Natural killer cell (primary cell): ENCODE measurements at regions not wholly inside any gene's neighbourhood (a gene's known extent, or its start where the extent isn't known, plus 50 kb on each side); places are given as distances from the start of the nearest gene placed in this dataset.

ENCODE experiments used
- ATAC-seq, 3 donors: fragments of 150-1000 bp in 2 of 3; fragments of 200-7000 bp in 1 of 3; cut with Tn5 transposase; 1 replicate in 1 of 3; 2 replicates in 2 of 3; pipeline ENCODE4 v1.10.0; 2021; ENCODE audit warnings: mild to moderate bottlenecking in 2 of 3, moderate library complexity in 2 of 3
- DNase-seq, 2 donors: peaks; one replicate each; pipeline versions ENCODE4 v3.0.0 to v3.0.0-alpha.2; 2013 to 2021; ENCODE audit warnings: mixed read lengths in 1 of 2
- H3K27ac ChIP-seq: one replicate; pipeline ENCODE4 v1.5.1; 2013; ENCODE audit warnings: mild to moderate bottlenecking, low read length
- H3K27me3 ChIP-seq: one replicate; pipeline ENCODE4 v1.6.1; 2013; ENCODE audit warnings: low read length; ENCODE audit not compliant: control insufficient read depth, insufficient read depth
- H3K36me3 ChIP-seq: one replicate; pipeline ENCODE4 v1.6.1; 2013; ENCODE audit warnings: low read length; ENCODE audit not compliant: control insufficient read depth, insufficient read depth
- H3K4me1 ChIP-seq: one replicate; pipeline ENCODE4 v1.6.1; 2013; ENCODE audit warnings: low read length; ENCODE audit not compliant: control insufficient read depth, insufficient read depth
- H3K4me3 ChIP-seq: one replicate; pipeline ENCODE4 v1.5.1; 2013; ENCODE audit warnings: low read length
- H3K9me3 ChIP-seq: one replicate; pipeline ENCODE4 v1.6.1; 2013; ENCODE audit warnings: low read length; ENCODE audit not compliant: control insufficient read depth, insufficient read depth
- H3K27ac Mint-ChIP-seq, 2 donors: one replicate each; pipeline ENCODE4 v1.8.0; 2022; ENCODE audit warnings: mild to moderate bottlenecking in 2 of 2, mixed read lengths in 2 of 2, moderate library complexity in 1 of 2
- H3K27me3 Mint-ChIP-seq, 2 donors: one replicate each; pipeline ENCODE4 v1.8.0; 2022; ENCODE audit warnings: low read depth in 2 of 2, mixed read lengths in 2 of 2
- H3K36me3 Mint-ChIP-seq: one replicate; pipeline ENCODE4 v1.8.0; 2022; ENCODE audit warnings: mixed read lengths
- H3K4me1 Mint-ChIP-seq, 2 donors: one replicate each; pipeline ENCODE4 v1.8.0; 2022; ENCODE audit warnings: mixed read lengths in 2 of 2
- H3K4me3 Mint-ChIP-seq: one replicate; pipeline ENCODE4 v1.8.0; 2022; ENCODE audit warnings: mild to moderate bottlenecking, moderate library complexity, mixed read lengths
- H3K9me3 Mint-ChIP-seq, 2 donors: one replicate each; pipeline ENCODE4 v1.8.0; 2022; ENCODE audit warnings: mixed read lengths in 2 of 2
- CTCF ChIP-seq: fragments of 200-600 bp; IDR thresholded peaks from one replicate; pipeline ENCODE4 v1.8.0; 2022; ENCODE audit warnings: antibody characterized with exemption
- WGBS: methylation state at CpG from one replicate; pipeline ENCODE4 v1.1.7; 2013; ENCODE audit warnings: missing lambda C conversion rate; ENCODE audit not compliant: insufficient coverage; 5-methylcytosine and 5-hydroxymethylcytosine counted together
- intact Hi-C: fragments of 100-400 bp; cut with micrococcal nuclease; formaldehyde crosslinking; loops from one replicate; pipeline ENCODE4 v1.14.2; 2022

- WGBS = 89% methylated on average over 3 of the region's 3 CpGs
- H3K4me3 Mint-ChIP-seq = no peak overlapping the region
- no peak for ATAC-seq
Observed at GRCh38 chr5:12343558-12343957, 439.3 kb upstream of the CTNND2 start.

GRCh38 chr5:12335938-12336337, 431.7 kb upstream of the CTNND2 start:
- H3K36me3 ChIP-seq = no peaks in the 10 kb centered on the region
- H3K4me1 ChIP-seq = no peaks in the 10 kb centered on the region
- no peak overlapping the region for H3K27ac ChIP-seq
- Mint-ChIP-seq H3K36me3 (no peaks in the 10 kb centered on the region), H3K9me3 (peaks cover 11 to 17% of the 10 kb centered on the region in 2 donors), H3K27me3 (no peaks in the 10 kb centered on the region), H3K4me3 (no peak overlapping the region), H3K4me1 (no peaks in the 10 kb centered on the region), H3K27ac (no peak overlapping the region)
- ATAC-seq (no peak), DNase-seq (no peak)
- H3K27me3 ChIP-seq = no peaks in the 10 kb centered on the region
- WGBS = 44% methylated on average over 2 of the region's 3 CpGs
- TF ChIP-seq CTCF = no peak
- H3K4me3 ChIP-seq = no peak overlapping the region
- intact Hi-C loops = no loop called here
- H3K9me3 ChIP-seq = no peaks in the 10 kb centered on the region

More at GRCh38 chr5:12343558-12343957, 439.3 kb upstream of the CTNND2 start:
- H3K36me3 ChIP-seq = no peaks in the 10 kb centered on the region
- no peak overlapping the region for H3K27ac ChIP-seq
- no peaks in the 10 kb centered on the region for H3K36me3 Mint-ChIP-seq
- H3K27me3 Mint-ChIP-seq = no peaks in the 10 kb centered on the region
- H3K27me3 ChIP-seq = no peaks in the 10 kb centered on the region
- no peak for TF ChIP-seq CTCF
- H3K27ac Mint-ChIP-seq = no peak overlapping the region
- no peaks in the 10 kb centered on the region for H3K4me1 ChIP-seq
- H3K4me1 Mint-ChIP-seq = no peaks in the 10 kb centered on the region
- H3K4me3 ChIP-seq = no peak overlapping the region
- H3K9me3 ChIP-seq = no peaks in the 10 kb centered on the region
- no peak for DNase-seq
- peaks cover 4 to 8% of the 10 kb centered on the region in 2 donors for H3K9me3 Mint-ChIP-seq
- intact Hi-C loops = no loop called here

GRCh38 chr5:12332480-12332879, 428.2 kb upstream of the CTNND2 start:
- Histone ChIP-seq H3K36me3 (no peaks in the 10 kb centered on the region), H3K27ac (no peak overlapping the region), H3K4me3 (no peak overlapping the region), H3K4me1 (no peaks in the 10 kb centered on the region), H3K9me3 (no peaks in the 10 kb centered on the region), H3K27me3 (no peaks in the 10 kb centered on the region)
- Mint-ChIP-seq H3K4me1 (no peaks in the 10 kb centered on the region), H3K4me3 (no peak overlapping the region), H3K9me3 (peaks cover 16 to 19% of the 10 kb centered on the region in 2 donors), H3K36me3 (no peaks in the 10 kb centered on the region), H3K27me3 (no peaks in the 10 kb centered on the region), H3K27ac (no peak overlapping the region)
- ATAC-seq = no peak
- DNase-seq = no peak
- intact Hi-C loops = no loop called here
- no peak for TF ChIP-seq CTCF
- 57% methylated on average over 3 of the region's 3 CpGs for WGBS

- no peak for ATAC-seq
- WGBS = 73% methylated on average over 9 of the region's 9 CpGs
- H3K27ac Mint-ChIP-seq = no peak overlapping the region
- no peaks in the 10 kb centered on the region for H3K4me1 ChIP-seq
- H3K4me1 Mint-ChIP-seq = no peaks in the 10 kb centered on the region
- peaks cover 16 to 22% of the 10 kb centered on the region in 2 donors for H3K9me3 Mint-ChIP-seq
- no peak overlapping the region for H3K4me3 Mint-ChIP-seq
- H3K27me3 ChIP-seq = no peaks in the 10 kb centered on the region
- H3K4me3 ChIP-seq = no peak overlapping the region
- intact Hi-C loops = no loop called here
- no peaks in the 10 kb centered on the region for H3K9me3 ChIP-seq
- DNase-seq = no peak
- no peaks in the 10 kb centered on the region for H3K36me3 ChIP-seq
- H3K27me3 Mint-ChIP-seq = no peaks in the 10 kb centered on the region
- no peaks in the 10 kb centered on the region for H3K36me3 Mint-ChIP-seq
- no peak for TF ChIP-seq CTCF
- no peak overlapping the region for H3K27ac ChIP-seq
Observed at GRCh38 chr5:12330993-12331588, 426.8 kb upstream of the CTNND2 start.
